LHCN-M2 (cell line): ENCODE measurements at regions not wholly inside any gene's neighbourhood (a gene's known extent, or its start where the extent isn't known, plus 50 kb on each side); places are given as distances from the start of the nearest gene placed in this dataset.
A peak's percentile ranks its signal among the peaks of the same experiment; 100 is the strongest.

Experiments used
- DNase-seq: peaks from one replicate; pipeline ENCODE4 v3.0.0-alpha.2; 2012; ENCODE audit warnings: low read depth

GRCh38 chr9:72433616-72434267 is 68.7 kb upstream of the ZFAND5 start:
- peak; percentile 55 for DNase-seq

GRCh38 chr9:72431036-72431435 is 66.0 kb upstream of the ZFAND5 start:
- DNase-seq, result no peak

GRCh38 chr9:72428329-72428728 is 63.3 kb upstream of the ZFAND5 start:
- peak; percentile 20 for DNase-seq

- no peak for DNase-seq
Measured at GRCh38 chr9:72427801-72428200, 62.8 kb upstream of the ZFAND5 start.

- DNase-seq, result no peak
Measured at GRCh38 chr9:72424131-72424530, 59.1 kb upstream of the ZFAND5 start.

- DNase-seq, result no peak
Measured at GRCh38 chr9:72422214-72422613, 57.2 kb upstream of the ZFAND5 start.

GRCh38 chr9:72420783-72421182 is 55.8 kb upstream of the ZFAND5 start:
- no peak for DNase-seq

GRCh38 chr9:72415948-72416347 is 50.9 kb upstream of the ZFAND5 start:
- DNase-seq, result no peak

- DNase-seq, result no peak
Measured at GRCh38 chr9:72415163-72415562, 50.2 kb upstream of the ZFAND5 start.
